ENCODE measurements at regions not wholly inside any gene's neighbourhood (a gene's known extent, or its start where the extent isn't known, plus 50 kb on each side); places are given as distances from the start of the nearest gene placed in this dataset.

- no peak overlapping the region for H2AFZ ChIP-seq (ENCODE audit: insufficient read depth, low read depth, low read length, poor library complexity, severe bottlenecking)
- H3K36me3 Mint-ChIP-seq: peaks cover 61 to 75% of the 10 kb centered on the region in 2 donors
- intact Hi-C loops (cut with micrococcal nuclease): loop anchor here in 1 of 2 donors (5.0 kb wide), 2 partner anchors 42 to 62 kb away; no protein-coding TSS in a partner anchor
- H3K27me3 ChIP-seq (ENCODE audit: control insufficient read depth in 2 of 2, insufficient read depth in 2 of 2, low read length in 2 of 2): no peaks in the 10 kb centered on the region
- H3K9me3 Mint-ChIP-seq: no peaks in the 10 kb centered on the region
- H3K79me2 ChIP-seq (ENCODE audit: insufficient read depth, low read length): peaks cover 7% of the 10 kb centered on the region
- H3K9me3 ChIP-seq (replicated peaks in 1 of 2; ENCODE audit: control insufficient read depth in 1 of 2, insufficient read depth in 1 of 2, low read length in 2 of 2): no peaks in the 10 kb centered on the region
- peaks cover 62% of the 10 kb centered on the region for H3K4me1 Mint-ChIP-seq
- H3K4me2 ChIP-seq (replicated peaks; ENCODE audit: extremely low read depth, low read length, poor library complexity, severe bottlenecking): no peak overlapping the region
- H3K27me3 Mint-ChIP-seq (ENCODE audit: low read depth in 3 of 3): no peaks in the 10 kb centered on the region
- 71% methylated on average over 1 of the region's 5 CpGs for WGBS (ENCODE audit: insufficient coverage)
- no peak for DNase-seq
- peaks cover 6 to 14% of the 10 kb centered on the region in 2 donors for H3K36me3 ChIP-seq (replicated peaks in 1 of 2; ENCODE audit: control insufficient read depth in 1 of 2, insufficient read depth in 2 of 2, low read length in 2 of 2)
- no peak overlapping the region for H3K27ac ChIP-seq (ENCODE audit: low read depth in 1 of 2, low read length in 2 of 2)
- peaks cover 12 to 24% of the 10 kb centered on the region in 2 donors for H3K4me1 ChIP-seq (ENCODE audit: control insufficient read depth in 1 of 2, insufficient read depth in 2 of 2, low read length in 2 of 2)
- H4K20me1 ChIP-seq (ENCODE audit: insufficient read depth, low read length): peaks cover 30% of the 10 kb centered on the region
- H3K9ac ChIP-seq (ENCODE audit: insufficient read depth, low read length, poor library complexity, severe bottlenecking): no peak overlapping the region
- no peak overlapping the region for H3K4me3 Mint-ChIP-seq
- TF ChIP-seq CTCF (IDR thresholded peaks at IDR 0.05): no peak
- no peak overlapping the region for H3K4me3 ChIP-seq (replicated peaks in 1 of 3; ENCODE audit: low read depth in 2 of 3, low read length in 3 of 3)
- H3K27ac Mint-ChIP-seq: peak overlapping the region in 5 of 7 donors; percentile 5 to 76 (median 66)
Observed at GRCh38 chr7:130900471-130901076, 166.6 kb upstream of the KLF14 start.

- Histone ChIP-seq H2AFZ (ENCODE audit: insufficient read depth, low read depth, low read length, poor library complexity, severe bottlenecking) (no peak overlapping the region), H3K79me2 (ENCODE audit: insufficient read depth, low read length) (peaks cover 7% of the 10 kb centered on the region), H3K9me3 (replicated peaks in 1 of 2; ENCODE audit: control insufficient read depth in 1 of 2, insufficient read depth in 1 of 2, low read length in 2 of 2) (no peaks in the 10 kb centered on the region), H3K4me3 (replicated peaks in 1 of 3; ENCODE audit: low read depth in 2 of 3, low read length in 3 of 3) (no peak overlapping the region), H3K9ac (ENCODE audit: insufficient read depth, low read length, poor library complexity, severe bottlenecking) (no peak overlapping the region), H3K36me3 (replicated peaks in 1 of 2; ENCODE audit: control insufficient read depth in 1 of 2, insufficient read depth in 2 of 2, low read length in 2 of 2) (peaks cover 6 to 8% of the 10 kb centered on the region in 2 donors), H4K20me1 (ENCODE audit: insufficient read depth, low read length) (peaks cover 24% of the 10 kb centered on the region), H3K4me1 (ENCODE audit: control insufficient read depth in 1 of 2, insufficient read depth in 2 of 2, low read length in 2 of 2) (peaks cover 12 to 24% of the 10 kb centered on the region in 2 donors), H3K4me2 (replicated peaks; ENCODE audit: extremely low read depth, low read length, poor library complexity, severe bottlenecking) (no peak overlapping the region), H3K27me3 (ENCODE audit: control insufficient read depth in 2 of 2, insufficient read depth in 2 of 2, low read length in 2 of 2) (no peaks in the 10 kb centered on the region), H3K27ac (ENCODE audit: low read depth in 1 of 2, low read length in 2 of 2) (no peak overlapping the region)
- peaks cover 58 to 74% of the 10 kb centered on the region in 2 donors for H3K36me3 Mint-ChIP-seq
- H3K27me3 Mint-ChIP-seq (ENCODE audit: low read depth in 3 of 3): no peaks in the 10 kb centered on the region
- no peak overlapping the region for H3K4me3 Mint-ChIP-seq
- intact Hi-C loops (cut with micrococcal nuclease): loop anchor here in 1 of 2 donors (5.0 kb wide), 2 partner anchors 41 to 61 kb away; no protein-coding TSS in a partner anchor
- DNase-seq: no peak
- H3K4me1 Mint-ChIP-seq: peaks cover 60% of the 10 kb centered on the region
- no peaks in the 10 kb centered on the region for H3K9me3 Mint-ChIP-seq
- 91% methylated on average over 13 of the region's 17 CpGs for WGBS (ENCODE audit: insufficient coverage)
- H3K27ac Mint-ChIP-seq: peak overlapping the region in 4 of 7 donors; percentile 25 to 96 (median 78)
- no peak for TF ChIP-seq CTCF (IDR thresholded peaks at IDR 0.05)
Observed at GRCh38 chr7:130901209-130901783, 167.3 kb upstream of the KLF14 start.

Data from CD14-positive monocyte (primary cell).